Peyer's patch (tissue), 4 donors: ENCODE measurements at regions not wholly inside any gene's neighbourhood (a gene's known extent, or its start where the extent isn't known, plus 50 kb on each side); places are given as distances from the start of the nearest gene placed in this dataset.

Source experiments
- DNase-seq, 3 donors: peaks; one replicate each; pipeline ENCODE4 v3.0.0-alpha.2; 2017 to 2019
- H3K27ac ChIP-seq, 4 donors: fragments of 200-600 bp; sonication (generic); one replicate each; pipeline ENCODE4 v1.5.1; 2016 to 2019
- H3K27me3 ChIP-seq, 2 donors: fragments of 200-600 bp; sonication (generic); one replicate each; pipeline ENCODE4 v1.5.1; 2019
- H3K36me3 ChIP-seq, 3 donors: fragments of 200-600 bp; sonication (generic); one replicate each; pipeline ENCODE4 v1.5.1; 2016 to 2019
- H3K4me1 ChIP-seq, 4 donors: fragments of 200-600 bp; sonication (generic); one replicate each; pipeline ENCODE4 v1.5.1; 2016 to 2019
- H3K4me3 ChIP-seq, 4 donors: fragments of 200-600 bp; sonication (generic); 1 replicate in 3 of 4; 2 replicates in 1 of 4; pipeline ENCODE4 v1.5.1; 2016 to 2019; ENCODE audit warnings: mild to moderate bottlenecking in 1 of 4
- H3K9me3 ChIP-seq, 4 donors: fragments of 200-600 bp; sonication (generic); one replicate each; pipeline ENCODE4 v1.5.1; 2016 to 2019; ENCODE audit warnings: mild to moderate bottlenecking in 1 of 4
- CTCF ChIP-seq, 6 experiments: fragments of 450-650 bp in 4 of 6; fragments of 200-600 bp in 2 of 6; sonication (generic) in 1 of 6; IDR thresholded peaks; one replicate each; pipeline ENCODE4 v1.5.1; 2017 to 2019; ENCODE audit warnings: antibody characterized with exemption in 6 of 6, mild to moderate bottlenecking in 3 of 6, moderate library complexity in 1 of 6
- POLR2A ChIP-seq, 2 donors: fragments of 450-650 bp; IDR thresholded peaks; one replicate each; pipeline ENCODE4 v1.5.1; 2017; ENCODE audit warnings: antibody characterized with exemption in 2 of 2, mild to moderate bottlenecking in 2 of 2, moderate library complexity in 2 of 2

- H3K27ac ChIP-seq: no peak overlapping the region
- no peak for DNase-seq
- H3K4me1 ChIP-seq: no peaks in the 10 kb centered on the region
- no peaks in the 10 kb centered on the region for H3K27me3 ChIP-seq
- H3K36me3 ChIP-seq: no peaks in the 10 kb centered on the region
- no peak for TF ChIP-seq POLR2A (IDR thresholded peaks at IDR 0.05)
- no peak for TF ChIP-seq CTCF (IDR thresholded peaks at IDR 0.05)
- no peak overlapping the region for H3K4me3 ChIP-seq
- no peaks in the 10 kb centered on the region for H3K9me3 ChIP-seq
These were observed 69.1 kb upstream of the MAGI1 start for GRCh38 chr3:66107855-66108254.

GRCh38 chr3:66106788-66107187 is 68.1 kb upstream of the MAGI1 start:
- no peak overlapping the region for H3K27ac ChIP-seq

GRCh38 chr3:66104535-66104934 is 65.8 kb upstream of the MAGI1 start:
- Histone ChIP-seq H3K4me3 (no peak overlapping the region), H3K9me3 (no peaks in the 10 kb centered on the region), H3K36me3 (no peaks in the 10 kb centered on the region), H3K27me3 (no peaks in the 10 kb centered on the region), H3K4me1 (no peaks in the 10 kb centered on the region), H3K27ac (no peak overlapping the region)
- no peak for TF ChIP-seq POLR2A (IDR thresholded peaks at IDR 0.05)
- TF ChIP-seq CTCF (IDR thresholded peaks at IDR 0.05): no peak
- DNase-seq: no peak

More at GRCh38 chr3:66106788-66107187, 68.1 kb upstream of the MAGI1 start:
- H3K27me3 ChIP-seq: no peaks in the 10 kb centered on the region
- no peak for DNase-seq
- H3K4me1 ChIP-seq: no peaks in the 10 kb centered on the region
- no peak overlapping the region for H3K4me3 ChIP-seq
- no peaks in the 10 kb centered on the region for H3K36me3 ChIP-seq
- H3K9me3 ChIP-seq: no peaks in the 10 kb centered on the region
- TF ChIP-seq CTCF (IDR thresholded peaks at IDR 0.05) (no peak), POLR2A (IDR thresholded peaks at IDR 0.05) (no peak)

GRCh38 chr3:66103729-66104128 is 65.0 kb upstream of the MAGI1 start:
- no peaks in the 10 kb centered on the region for H3K27me3 ChIP-seq
- no peaks in the 10 kb centered on the region for H3K9me3 ChIP-seq
- H3K36me3 ChIP-seq: no peaks in the 10 kb centered on the region
- H3K4me3 ChIP-seq: no peak overlapping the region
- DNase-seq: no peak
- TF ChIP-seq POLR2A (IDR thresholded peaks at IDR 0.05): no peak
- TF ChIP-seq CTCF (IDR thresholded peaks at IDR 0.05): no peak
- no peaks in the 10 kb centered on the region for H3K4me1 ChIP-seq
- no peak overlapping the region for H3K27ac ChIP-seq

- Histone ChIP-seq H3K36me3 (no peaks in the 10 kb centered on the region), H3K4me1 (no peaks in the 10 kb centered on the region), H3K27me3 (no peaks in the 10 kb centered on the region), H3K27ac (no peak overlapping the region), H3K4me3 (no peak overlapping the region), H3K9me3 (no peaks in the 10 kb centered on the region)
- no peak for DNase-seq
- no peak for TF ChIP-seq CTCF (IDR thresholded peaks at IDR 0.05)
These were observed 63.2 kb upstream of the MAGI1 start for GRCh38 chr3:66101901-66102300.

GRCh38 chr3:66099541-66100065 is 60.9 kb upstream of the MAGI1 start:
- H3K4me1 ChIP-seq: no peaks in the 10 kb centered on the region
- no peak for TF ChIP-seq POLR2A (IDR thresholded peaks at IDR 0.05)
- no peak for TF ChIP-seq CTCF (IDR thresholded peaks at IDR 0.05)
- H3K27ac ChIP-seq: no peak overlapping the region
- DNase-seq: no peak
- no peaks in the 10 kb centered on the region for H3K36me3 ChIP-seq
- no peaks in the 10 kb centered on the region for H3K9me3 ChIP-seq
- no peaks in the 10 kb centered on the region for H3K27me3 ChIP-seq
- no peak overlapping the region for H3K4me3 ChIP-seq
